ENCODE measurements at regions not wholly inside any gene's neighbourhood (a gene's known extent, or its start where the extent isn't known, plus 50 kb on each side); places are given as distances from the start of the nearest gene placed in this dataset.
"Not testable (repeated sequence)": the region's sequence is repeated elsewhere in the genome, so short reads cannot be mapped to it uniquely, and the experiment has no call there.

- intact Hi-C loops (cut with DNase I): no loop called here
- no peak for DNase-seq
Measured at GRCh38 chr1:58209575-58209974, 337.0 kb downstream of the OMA1 start.

- no peak for DNase-seq
- intact Hi-C loops (cut with DNase I): no loop called here
Measured at GRCh38 chr1:58206749-58207148, 339.8 kb downstream of the OMA1 start.

GRCh38 chr1:58204284-58204683 is 342.2 kb downstream of the OMA1 start:
- DNase-seq: no peak
- intact Hi-C loops (cut with DNase I): no loop called here

- no peak for DNase-seq
- intact Hi-C loops (cut with DNase I): no loop called here
Measured at GRCh38 chr1:58201492-58202106, 344.9 kb downstream of the OMA1 start.

GRCh38 chr1:58200437-58200836 is 346.1 kb downstream of the OMA1 start:
- intact Hi-C loops (cut with DNase I): no loop called here
- DNase-seq: no peak

- no peak for DNase-seq
- intact Hi-C loops (cut with DNase I): no loop called here
Measured at GRCh38 chr1:58197811-58198210, 348.7 kb downstream of the OMA1 start.

- intact Hi-C loops (cut with DNase I): no loop called here
- DNase-seq: no peak
Measured at GRCh38 chr1:58190267-58190988, 356.1 kb downstream of the OMA1 start.

GRCh38 chr1:58189453-58189852 is 357.1 kb downstream of the OMA1 start:
- no peak for DNase-seq
- intact Hi-C loops (cut with DNase I): no loop called here

- no peak for DNase-seq
Measured at GRCh38 chr1:58183286-58183685, 363.2 kb downstream of the OMA1 start.

GRCh38 chr1:58180537-58180936 is 366.0 kb downstream of the OMA1 start:
- intact Hi-C loops (cut with DNase I): no loop called here

More at GRCh38 chr1:58183286-58183685, 363.2 kb downstream of the OMA1 start:
- intact Hi-C loops (cut with DNase I): no loop called here

GRCh38 chr1:58169160-58169559 is 377.4 kb downstream of the OMA1 start:
- intact Hi-C loops (cut with DNase I); DNase-seq: not testable (repeated sequence)

More at GRCh38 chr1:58180537-58180936, 366.0 kb downstream of the OMA1 start:
- no peak for DNase-seq

GRCh38 chr1:58167131-58167530 is 379.4 kb downstream of the OMA1 start:
- intact Hi-C loops (cut with DNase I); DNase-seq: not testable (repeated sequence)

GRCh38 chr1:58166417-58166816 is 380.1 kb downstream of the OMA1 start:
- DNase-seq: no peak
- intact Hi-C loops (cut with DNase I): no loop called here

- intact Hi-C loops (cut with DNase I): no loop called here
- DNase-seq: no peak
Measured at GRCh38 chr1:58165073-58165472, 381.5 kb downstream of the OMA1 start.

GRCh38 chr1:58162952-58163550 is 383.5 kb downstream of the OMA1 start:
- DNase-seq: peak in 7 of 10 donors; percentile 14 to 85 (median 54)
- intact Hi-C loops (cut with DNase I): loop anchor here (5.0 kb wide), 1 partner anchor 1331 kb away; no protein-coding TSS in a partner anchor

- DNase-seq: no peak
- intact Hi-C loops (cut with DNase I): no loop called here
Measured at GRCh38 chr1:58159434-58159830, 387.1 kb downstream of the OMA1 start.

- intact Hi-C loops (cut with DNase I): no loop called here
- no peak for DNase-seq
Measured at GRCh38 chr1:58158506-58159433, 387.8 kb downstream of the OMA1 start.

GRCh38 chr1:58158016-58158415 is 388.5 kb downstream of the OMA1 start:
- no peak for DNase-seq
- intact Hi-C loops (cut with DNase I): no loop called here

- DNase-seq: no peak
Measured at GRCh38 chr1:58157256-58157655, 389.3 kb downstream of the OMA1 start.

GRCh38 chr1:58156831-58157230 is 389.7 kb downstream of the OMA1 start:
- DNase-seq: no peak
- intact Hi-C loops (cut with DNase I): no loop called here

More at GRCh38 chr1:58157256-58157655, 389.3 kb downstream of the OMA1 start:
- intact Hi-C loops (cut with DNase I): no loop called here

GRCh38 chr1:58156124-58156468 is 390.4 kb downstream of the OMA1 start:
- DNase-seq: no peak
- intact Hi-C loops (cut with DNase I): no loop called here

All from posterior cingulate gyrus (tissue), 11 donors.